ENCODE measurements at regions not wholly inside any gene's neighbourhood (a gene's known extent, or its start where the extent isn't known, plus 50 kb on each side); places are given as distances from the start of the nearest gene placed in this dataset.
A peak's percentile ranks its signal among the peaks of the same experiment; 100 is the strongest.

DNA sequence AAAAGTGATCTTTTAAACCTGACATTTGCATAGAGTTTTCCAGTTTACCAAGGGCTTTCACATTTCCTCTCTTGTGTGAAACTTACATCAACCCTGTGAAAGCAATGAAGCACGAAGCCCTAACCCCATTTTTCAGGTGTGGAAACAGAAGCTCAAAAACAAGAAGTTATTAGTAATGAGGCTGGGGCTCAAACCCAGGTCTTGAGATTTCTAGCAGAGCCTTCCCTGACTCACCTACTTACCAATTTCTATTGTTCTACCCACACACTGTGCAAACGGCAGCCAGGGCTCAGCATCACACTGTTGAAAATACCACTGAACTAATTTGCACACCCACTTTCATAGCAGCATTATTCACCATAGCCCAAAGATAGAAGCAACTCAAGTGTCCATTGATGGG, 117.8 kb upstream of the IGF1R start:
- ATAC-seq (ENCODE audit: low read depth) (peak; percentile 58; the same call in 2 of the 3 replicates), DNase-seq (ENCODE audit: low spot score) (no peak)
- Histone ChIP-seq H3K27ac (ENCODE audit: poor library complexity, severe bottlenecking) (no peak overlapping the region), H3K27me3 (ENCODE audit: insufficient read depth, poor library complexity, severe bottlenecking) (peaks cover 6% of the 10 kb centered on the region), H3K9me3 (ENCODE audit: severe bottlenecking) (peaks cover 3% of the 10 kb centered on the region), H3K4me3 (ENCODE audit: severe bottlenecking) (no peak overlapping the region), H3K4me1 (ENCODE audit: insufficient read depth, poor library complexity, severe bottlenecking) (no peaks in the 10 kb centered on the region), H3K36me3 (ENCODE audit: low read depth) (no peaks in the 10 kb centered on the region)
- TF ChIP-seq, protein P1, sequence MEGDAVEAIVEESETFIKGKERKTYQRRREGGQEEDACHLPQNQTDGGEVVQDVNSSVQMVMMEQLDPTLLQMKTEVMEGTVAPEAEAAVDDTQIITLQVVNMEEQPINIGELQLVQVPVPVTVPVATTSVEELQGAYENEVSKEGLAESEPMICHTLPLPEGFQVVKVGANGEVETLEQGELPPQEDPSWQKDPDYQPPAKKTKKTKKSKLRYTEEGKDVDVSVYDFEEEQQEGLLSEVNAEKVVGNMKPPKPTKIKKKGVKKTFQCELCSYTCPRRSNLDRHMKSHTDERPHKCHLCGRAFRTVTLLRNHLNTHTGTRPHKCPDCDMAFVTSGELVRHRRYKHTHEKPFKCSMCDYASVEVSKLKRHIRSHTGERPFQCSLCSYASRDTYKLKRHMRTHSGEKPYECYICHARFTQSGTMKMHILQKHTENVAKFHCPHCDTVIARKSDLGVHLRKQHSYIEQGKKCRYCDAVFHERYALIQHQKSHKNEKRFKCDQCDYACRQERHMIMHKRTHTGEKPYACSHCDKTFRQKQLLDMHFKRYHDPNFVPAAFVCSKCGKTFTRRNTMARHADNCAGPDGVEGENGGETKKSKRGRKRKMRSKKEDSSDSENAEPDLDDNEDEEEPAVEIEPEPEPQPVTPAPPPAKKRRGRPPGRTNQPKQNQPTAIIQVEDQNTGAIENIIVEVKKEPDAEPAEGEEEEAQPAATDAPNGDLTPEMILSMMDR (IDR thresholded peaks at IDR 0.05; ENCODE audit: poor library complexity, severe bottlenecking), result no peak

- H3K4me1 ChIP-seq (ENCODE audit: insufficient read depth, poor library complexity, severe bottlenecking), result no peaks in the 10 kb centered on the region
- H3K36me3 ChIP-seq (ENCODE audit: low read depth), result no peaks in the 10 kb centered on the region
- H3K9me3 ChIP-seq (ENCODE audit: severe bottlenecking), result peaks cover 3% of the 10 kb centered on the region
- ATAC-seq (ENCODE audit: low read depth) (no peak), DNase-seq (ENCODE audit: low spot score) (no peak)
- peaks cover 6% of the 10 kb centered on the region for H3K27me3 ChIP-seq (ENCODE audit: insufficient read depth, poor library complexity, severe bottlenecking)
- H3K4me3 ChIP-seq (ENCODE audit: severe bottlenecking), result no peak overlapping the region
- H3K27ac ChIP-seq (ENCODE audit: poor library complexity, severe bottlenecking), result no peak overlapping the region
- TF ChIP-seq, protein P1 (IDR thresholded peaks at IDR 0.05; ENCODE audit: poor library complexity, severe bottlenecking), result no peak
Observed at GRCh38 chr15:98532063-98532462, 116.3 kb upstream of the IGF1R start.

DNA sequence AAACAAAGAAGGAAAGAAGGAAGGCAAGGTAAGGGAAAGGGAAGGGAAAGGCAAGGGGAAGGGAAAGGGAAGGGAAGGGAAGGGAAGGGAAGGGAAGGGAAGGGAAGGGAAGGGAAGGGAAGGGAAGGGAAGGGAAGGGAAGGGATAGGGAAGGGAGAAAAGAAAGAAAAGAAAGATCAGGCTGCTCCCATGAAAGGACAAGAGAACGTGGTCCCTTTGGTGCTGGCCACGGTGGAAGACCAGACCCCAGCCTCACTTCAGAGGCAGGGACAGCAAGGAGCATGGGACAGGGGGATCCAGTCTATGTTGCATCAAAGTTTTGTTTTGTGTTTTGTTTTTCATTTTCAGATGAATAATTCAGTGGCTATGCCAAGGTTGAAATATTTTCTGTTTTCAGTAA, 111.4 kb upstream of the IGF1R start:
- TF ChIP-seq, protein P1 (IDR thresholded peaks at IDR 0.05; ENCODE audit: poor library complexity, severe bottlenecking), result no peak
- Histone ChIP-seq H3K4me3 (ENCODE audit: severe bottlenecking) (no peak overlapping the region), H3K27me3 (ENCODE audit: insufficient read depth, poor library complexity, severe bottlenecking) (peaks cover 14% of the 10 kb centered on the region), H3K27ac (ENCODE audit: poor library complexity, severe bottlenecking) (no peak overlapping the region), H3K4me1 (ENCODE audit: insufficient read depth, poor library complexity, severe bottlenecking) (no peaks in the 10 kb centered on the region), H3K9me3 (ENCODE audit: severe bottlenecking) (no peaks in the 10 kb centered on the region), H3K36me3 (ENCODE audit: low read depth) (no peaks in the 10 kb centered on the region)
- ATAC-seq (ENCODE audit: low read depth) (no peak), DNase-seq (ENCODE audit: low spot score) (no peak)

GRCh38 chr15:98537516-98538060, 110.8 kb upstream of the IGF1R start:
- H3K27ac ChIP-seq (ENCODE audit: poor library complexity, severe bottlenecking), result no peak overlapping the region
- H3K9me3 ChIP-seq (ENCODE audit: severe bottlenecking), result no peaks in the 10 kb centered on the region
- no peaks in the 10 kb centered on the region for H3K36me3 ChIP-seq (ENCODE audit: low read depth)
- TF ChIP-seq, protein P1 (IDR thresholded peaks at IDR 0.05; ENCODE audit: poor library complexity, severe bottlenecking), result no peak
- DNase-seq (ENCODE audit: low spot score), result no peak
- no peak overlapping the region for H3K4me3 ChIP-seq (ENCODE audit: severe bottlenecking)
- peaks cover 14% of the 10 kb centered on the region for H3K27me3 ChIP-seq (ENCODE audit: insufficient read depth, poor library complexity, severe bottlenecking)
- H3K4me1 ChIP-seq (ENCODE audit: insufficient read depth, poor library complexity, severe bottlenecking), result no peaks in the 10 kb centered on the region
- peak; percentile 44 for ATAC-seq (ENCODE audit: low read depth)

DNA sequence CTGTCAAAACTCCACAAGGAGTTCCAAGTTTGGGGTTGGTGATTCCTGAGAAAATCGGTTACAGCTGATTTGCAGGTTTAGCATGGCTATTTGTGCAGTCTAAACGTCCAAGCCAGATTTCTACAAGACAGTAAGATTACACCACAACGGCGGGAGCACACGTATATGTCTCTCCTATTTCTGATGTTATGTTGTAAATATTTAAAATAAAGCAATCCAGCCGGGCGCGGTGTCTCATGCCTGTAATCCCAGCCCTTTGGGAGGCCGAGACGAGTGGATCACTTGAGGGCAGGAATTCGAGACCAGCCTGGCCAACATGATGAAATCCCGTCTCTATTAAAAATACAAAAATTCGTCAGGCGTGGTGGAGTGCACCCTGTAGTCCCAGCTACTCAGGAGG, 106.8 kb upstream of the IGF1R start:
- Histone ChIP-seq H3K9me3 (ENCODE audit: severe bottlenecking) (no peaks in the 10 kb centered on the region), H3K36me3 (ENCODE audit: low read depth) (no peaks in the 10 kb centered on the region), H3K4me1 (ENCODE audit: insufficient read depth, poor library complexity, severe bottlenecking) (no peaks in the 10 kb centered on the region), H3K27ac (ENCODE audit: poor library complexity, severe bottlenecking) (no peak overlapping the region), H3K4me3 (ENCODE audit: severe bottlenecking) (no peak overlapping the region), H3K27me3 (ENCODE audit: insufficient read depth, poor library complexity, severe bottlenecking) (peaks cover 14% of the 10 kb centered on the region)
- DNase-seq (ENCODE audit: low spot score), result no peak
- ATAC-seq (ENCODE audit: low read depth), result no peak
- TF ChIP-seq, protein P1 (IDR thresholded peaks at IDR 0.05; ENCODE audit: poor library complexity, severe bottlenecking), result no peak
